NCI-H1417 treated with DMSO at 0.1 percent for 48 hours (cell line): ENCODE measurements at regions not wholly inside any gene's neighbourhood (a gene's known extent, or its start where the extent isn't known, plus 50 kb on each side); places are given as distances from the start of the nearest gene placed in this dataset.

ENCODE experiments used
- DNase-seq: peaks from one replicate; lab custom pipeline; 2025; lab: John Stamatoyannopoulos, UW

- no peak for DNase-seq
These were observed 311.6 kb downstream of the FOXL1 start for GRCh38 chr16:86889974-86890373.

GRCh38 chr16:86891121-86891520 lies 312.8 kb downstream of the FOXL1 start:
- DNase-seq = no peak

GRCh38 chr16:86891631-86892030 lies 313.3 kb downstream of the FOXL1 start:
- no peak for DNase-seq

GRCh38 chr16:86892509-86892908 lies 314.2 kb downstream of the FOXL1 start:
- no peak for DNase-seq

- DNase-seq = no peak
These were observed 315.2 kb downstream of the FOXL1 start for GRCh38 chr16:86893506-86893905.

GRCh38 chr16:86894029-86894567 lies 315.7 kb downstream of the FOXL1 start:
- DNase-seq = no peak

GRCh38 chr16:86894925-86895324 lies 316.6 kb downstream of the FOXL1 start:
- no peak for DNase-seq

GRCh38 chr16:86895606-86896005 lies 317.3 kb downstream of the FOXL1 start:
- DNase-seq = no peak

GRCh38 chr16:86896976-86897375 lies 318.6 kb downstream of the FOXL1 start:
- DNase-seq = no peak

GRCh38 chr16:86897486-86897885 lies 319.1 kb downstream of the FOXL1 start:
- no peak for DNase-seq

GRCh38 chr16:86898386-86898785 lies 320.0 kb downstream of the FOXL1 start:
- DNase-seq = no peak

- no peak for DNase-seq
These were observed 320.8 kb downstream of the FOXL1 start for GRCh38 chr16:86899151-86899550.

GRCh38 chr16:86899757-86900156 lies 321.4 kb downstream of the FOXL1 start:
- no peak for DNase-seq

GRCh38 chr16:86901483-86901882 lies 323.1 kb downstream of the FOXL1 start:
- no peak for DNase-seq

GRCh38 chr16:86902656-86903001 lies 324.3 kb downstream of the FOXL1 start:
- DNase-seq = no peak

- no peak for DNase-seq
These were observed 324.7 kb downstream of the FOXL1 start for GRCh38 chr16:86903068-86903467.

- DNase-seq = no peak
These were observed 327.0 kb downstream of the FOXL1 start for GRCh38 chr16:86905302-86905701.

- no peak for DNase-seq
These were observed 328.3 kb downstream of the FOXL1 start for GRCh38 chr16:86906623-86907022.

- DNase-seq = no peak
These were observed 331.2 kb downstream of the FOXL1 start for GRCh38 chr16:86909359-86910160.

GRCh38 chr16:86910161-86910769 lies 331.9 kb downstream of the FOXL1 start:
- no peak for DNase-seq

- no peak for DNase-seq
These were observed 333.1 kb downstream of the FOXL1 start for GRCh38 chr16:86911437-86911958.

GRCh38 chr16:86913886-86914285 lies 335.5 kb downstream of the FOXL1 start:
- no peak for DNase-seq
